Breast epithelium (tissue), 3 donors: ENCODE measurements at regions not wholly inside any gene's neighbourhood (a gene's known extent, or its start where the extent isn't known, plus 50 kb on each side); places are given as distances from the start of the nearest gene placed in this dataset.

Experiments
- CTCF ChIP-seq, 3 donors: fragments of 450-650 bp; IDR thresholded peaks; one replicate each; pipeline ENCODE4 v1.5.1; 2016 to 2017; ENCODE audit warnings: antibody characterized with exemption in 3 of 3, mild to moderate bottlenecking in 3 of 3, moderate library complexity in 3 of 3
- POLR2AphosphoS5 ChIP-seq, 3 donors: sonication (generic); formaldehyde crosslinking; IDR thresholded peaks; one replicate each; pipeline ENCODE4 v1.6.1; 2017; ENCODE audit warnings: antibody characterized with exemption in 3 of 3

- TF ChIP-seq CTCF (IDR thresholded peaks at IDR 0.05) (no peak), POLR2AphosphoS5 (IDR thresholded peaks at IDR 0.05) (no peak)
Measured at GRCh38 chrX:45379236-45379635, 178.6 kb upstream of the DIPK2B start.
